SKM-1 (cell line): ENCODE measurements at regions not wholly inside any gene's neighbourhood (a gene's known extent, or its start where the extent isn't known, plus 50 kb on each side); places are given as distances from the start of the nearest gene placed in this dataset.

ENCODE experiments used
- DNase-seq: peaks from one replicate; lab custom pipeline; 2025; ENCODE audit not compliant: unreplicated experiment; lab: John Stamatoyannopoulos, UW

GRCh38 chr13:50306156-50306555, 290.9 kb downstream of the KCNRG start:
- DNase-seq: no peak

- DNase-seq: no peak
Measured at GRCh38 chr13:50309318-50309717, 294.1 kb downstream of the KCNRG start.

GRCh38 chr13:50309882-50310594, 294.8 kb downstream of the KCNRG start:
- DNase-seq: no peak

- DNase-seq: no peak
Measured at GRCh38 chr13:50310734-50311133, 295.5 kb downstream of the KCNRG start.

GRCh38 chr13:50318887-50319286, 303.6 kb downstream of the KCNRG start:
- no peak for DNase-seq

- DNase-seq: peak; percentile 57
Measured at GRCh38 chr13:50319635-50320255, 304.5 kb downstream of the KCNRG start.

GRCh38 chr13:50320271-50320862, 305.1 kb downstream of the KCNRG start:
- DNase-seq: no peak

GRCh38 chr13:50322006-50322405, 306.8 kb downstream of the KCNRG start:
- DNase-seq: peak; percentile 20

- no peak for DNase-seq
Measured at GRCh38 chr13:50323440-50324065, 308.3 kb downstream of the KCNRG start.

- DNase-seq: no peak
Measured at GRCh38 chr13:50326271-50326670, 311.0 kb downstream of the KCNRG start.

- DNase-seq: no peak
Measured at GRCh38 chr13:50326811-50327210, 311.6 kb downstream of the KCNRG start.

- DNase-seq: peak; percentile 96
Measured at GRCh38 chr13:50334115-50334778, 319.0 kb downstream of the KCNRG start.

- DNase-seq: no peak
Measured at GRCh38 chr13:50334944-50335343, 319.7 kb downstream of the KCNRG start.

GRCh38 chr13:50339271-50339670, 324.0 kb downstream of the KCNRG start:
- no peak for DNase-seq

GRCh38 chr13:50340146-50340545, 324.9 kb downstream of the KCNRG start:
- no peak for DNase-seq

GRCh38 chr13:50340551-50341287, 325.5 kb downstream of the KCNRG start:
- no peak for DNase-seq

- no peak for DNase-seq
Measured at GRCh38 chr13:50341526-50341925, 326.3 kb downstream of the KCNRG start.

GRCh38 chr13:50344717-50345116, 329.5 kb downstream of the KCNRG start:
- DNase-seq: no peak

- no peak for DNase-seq
Measured at GRCh38 chr13:50345804-50346203, 330.6 kb downstream of the KCNRG start.

GRCh38 chr13:50348371-50348770, 333.1 kb downstream of the KCNRG start:
- no peak for DNase-seq
